ENCODE measurements at regions not wholly inside any gene's neighbourhood (a gene's known extent, or its start where the extent isn't known, plus 50 kb on each side); places are given as distances from the start of the nearest gene placed in this dataset.
"Not testable (repeated sequence)": the region's sequence is repeated elsewhere in the genome, so short reads cannot be mapped to it uniquely, and the experiment has no call there.

DNA sequence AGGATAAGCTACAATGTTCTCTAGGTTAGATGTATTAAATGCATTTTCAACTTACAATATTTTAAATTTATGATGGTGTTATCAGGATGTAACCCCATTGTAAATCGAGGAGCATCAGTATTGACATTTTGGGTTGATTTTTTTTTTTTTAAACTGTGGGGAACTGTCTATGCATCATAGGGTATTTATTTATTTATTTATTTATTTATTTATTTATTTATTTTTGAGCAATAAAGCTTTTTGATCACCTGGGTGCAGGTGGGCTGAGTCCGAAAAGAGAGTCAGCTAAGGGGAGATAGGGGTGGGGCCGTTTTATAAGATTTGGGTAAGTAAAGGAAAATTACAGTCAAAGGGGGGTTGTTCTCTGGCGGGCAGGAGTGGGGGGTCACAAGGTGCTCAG, 367.5 kb downstream of the OXSM start:
- not testable (repeated sequence) for H3K9ac ChIP-seq (ENCODE audit: low read length); H3K9me3 ChIP-seq (ENCODE audit: low read length); H3K27me3 ChIP-seq (ENCODE audit: control insufficient read depth in 1 of 2, insufficient read depth in 2 of 2, low read length in 2 of 2); H3K27ac ChIP-seq (ENCODE audit: low read depth, low read length); H3K4me3 ChIP-seq (ENCODE audit: low read depth in 1 of 2, low read length in 2 of 2); H3K36me3 ChIP-seq (ENCODE audit: insufficient read depth, low read length); H3K4me1 ChIP-seq (ENCODE audit: insufficient read depth, low read length)

GRCh38 chr3:26171006-26171405, 381.1 kb downstream of the OXSM start:
- H3K9ac ChIP-seq (ENCODE audit: low read length), result no peak overlapping the region
- no peaks in the 10 kb centered on the region for H3K4me1 ChIP-seq (ENCODE audit: insufficient read depth, low read length)
- no peaks in the 10 kb centered on the region for H3K9me3 ChIP-seq (ENCODE audit: low read length)
- H3K4me3 ChIP-seq (ENCODE audit: low read depth in 1 of 2, low read length in 2 of 2), result no peak overlapping the region
- no peaks in the 10 kb centered on the region for H3K27me3 ChIP-seq (ENCODE audit: control insufficient read depth in 1 of 2, insufficient read depth in 2 of 2, low read length in 2 of 2)
- no peaks in the 10 kb centered on the region for H3K36me3 ChIP-seq (ENCODE audit: insufficient read depth, low read length)
- no peak overlapping the region for H3K27ac ChIP-seq (ENCODE audit: low read depth, low read length)

GRCh38 chr3:26191556-26191955, 401.7 kb downstream of the OXSM start:
- no peaks in the 10 kb centered on the region for H3K4me1 ChIP-seq (ENCODE audit: insufficient read depth, low read length)
- no peak overlapping the region for H3K4me3 ChIP-seq (ENCODE audit: low read depth in 1 of 2, low read length in 2 of 2)
- no peaks in the 10 kb centered on the region for H3K27me3 ChIP-seq (ENCODE audit: control insufficient read depth in 1 of 2, insufficient read depth in 2 of 2, low read length in 2 of 2)
- no peaks in the 10 kb centered on the region for H3K9me3 ChIP-seq (ENCODE audit: low read length)
- no peak overlapping the region for H3K9ac ChIP-seq (ENCODE audit: low read length)
- no peak overlapping the region for H3K27ac ChIP-seq (ENCODE audit: low read depth, low read length)
- H3K36me3 ChIP-seq (ENCODE audit: insufficient read depth, low read length), result no peaks in the 10 kb centered on the region

GRCh38 chr3:26193558-26193957, 403.7 kb downstream of the OXSM start:
- no peaks in the 10 kb centered on the region for H3K27me3 ChIP-seq (ENCODE audit: control insufficient read depth in 1 of 2, insufficient read depth in 2 of 2, low read length in 2 of 2)
- H3K9me3 ChIP-seq (ENCODE audit: low read length), result no peaks in the 10 kb centered on the region
- no peak overlapping the region for H3K9ac ChIP-seq (ENCODE audit: low read length)
- no peaks in the 10 kb centered on the region for H3K4me1 ChIP-seq (ENCODE audit: insufficient read depth, low read length)
- no peak overlapping the region for H3K27ac ChIP-seq (ENCODE audit: low read depth, low read length)
- no peaks in the 10 kb centered on the region for H3K36me3 ChIP-seq (ENCODE audit: insufficient read depth, low read length)
- no peak overlapping the region for H3K4me3 ChIP-seq (ENCODE audit: low read depth in 1 of 2, low read length in 2 of 2)

- H3K36me3 ChIP-seq (ENCODE audit: insufficient read depth, low read length), result no peaks in the 10 kb centered on the region
- H3K9me3 ChIP-seq (ENCODE audit: low read length), result no peaks in the 10 kb centered on the region
- H3K4me3 ChIP-seq (ENCODE audit: low read depth in 1 of 2, low read length in 2 of 2), result no peak overlapping the region
- no peaks in the 10 kb centered on the region for H3K27me3 ChIP-seq (ENCODE audit: control insufficient read depth in 1 of 2, insufficient read depth in 2 of 2, low read length in 2 of 2)
- H3K27ac ChIP-seq (ENCODE audit: low read depth, low read length), result no peak overlapping the region
- no peak overlapping the region for H3K9ac ChIP-seq (ENCODE audit: low read length)
- H3K4me1 ChIP-seq (ENCODE audit: insufficient read depth, low read length), result no peaks in the 10 kb centered on the region
Observed at GRCh38 chr3:26196781-26197180, 406.9 kb downstream of the OXSM start.

DNA sequence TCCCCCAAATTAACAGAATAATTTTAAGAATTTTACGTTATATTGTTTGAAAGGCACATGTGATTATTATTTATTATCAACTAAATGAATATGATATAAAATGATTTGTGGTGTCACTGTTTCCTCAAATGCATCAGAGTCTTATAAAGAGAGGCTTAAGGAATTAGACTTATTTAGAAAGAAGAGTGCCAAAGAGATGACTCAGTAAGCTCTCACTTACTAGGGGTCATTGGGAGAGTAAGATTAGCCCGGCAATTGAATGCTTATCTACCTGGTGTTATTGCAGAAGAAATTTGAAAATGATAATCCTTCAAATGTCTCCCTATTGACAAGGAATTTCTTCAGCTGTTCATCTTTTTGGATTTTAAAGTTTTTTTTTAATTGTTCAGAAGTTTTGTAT, 408.7 kb downstream of the OXSM start:
- Histone ChIP-seq H3K9me3 (ENCODE audit: low read length) (no peaks in the 10 kb centered on the region), H3K9ac (ENCODE audit: low read length) (no peak overlapping the region), H3K4me3 (ENCODE audit: low read depth in 1 of 2, low read length in 2 of 2) (no peak overlapping the region), H3K36me3 (ENCODE audit: insufficient read depth, low read length) (no peaks in the 10 kb centered on the region), H3K4me1 (ENCODE audit: insufficient read depth, low read length) (no peaks in the 10 kb centered on the region), H3K27ac (ENCODE audit: low read depth, low read length) (no peak overlapping the region), H3K27me3 (ENCODE audit: control insufficient read depth in 1 of 2, insufficient read depth in 2 of 2, low read length in 2 of 2) (no peaks in the 10 kb centered on the region)

GRCh38 chr3:26202169-26202568, 412.3 kb downstream of the OXSM start:
- H3K27me3 ChIP-seq (ENCODE audit: control insufficient read depth in 1 of 2, insufficient read depth in 2 of 2, low read length in 2 of 2), result no peaks in the 10 kb centered on the region
- H3K4me1 ChIP-seq (ENCODE audit: insufficient read depth, low read length), result peaks cover 5% of the 10 kb centered on the region
- no peak overlapping the region for H3K4me3 ChIP-seq (ENCODE audit: low read depth in 1 of 2, low read length in 2 of 2)
- H3K9ac ChIP-seq (ENCODE audit: low read length), result no peak overlapping the region
- no peaks in the 10 kb centered on the region for H3K36me3 ChIP-seq (ENCODE audit: insufficient read depth, low read length)
- no peaks in the 10 kb centered on the region for H3K9me3 ChIP-seq (ENCODE audit: low read length)
- H3K27ac ChIP-seq (ENCODE audit: low read depth, low read length), result no peak overlapping the region

GRCh38 chr3:26205475-26205874, 415.6 kb downstream of the OXSM start:
- Histone ChIP-seq H3K9me3 (ENCODE audit: low read length) (no peaks in the 10 kb centered on the region), H3K36me3 (ENCODE audit: insufficient read depth, low read length) (no peaks in the 10 kb centered on the region), H3K9ac (ENCODE audit: low read length) (no peak overlapping the region), H3K4me3 (ENCODE audit: low read depth in 1 of 2, low read length in 2 of 2) (no peak overlapping the region), H3K4me1 (ENCODE audit: insufficient read depth, low read length) (peaks cover 5% of the 10 kb centered on the region), H3K27ac (ENCODE audit: low read depth, low read length) (no peak overlapping the region), H3K27me3 (ENCODE audit: control insufficient read depth in 1 of 2, insufficient read depth in 2 of 2, low read length in 2 of 2) (no peaks in the 10 kb centered on the region)

- no peak overlapping the region for H3K27ac ChIP-seq (ENCODE audit: low read depth, low read length)
- H3K9me3 ChIP-seq (ENCODE audit: low read length), result no peaks in the 10 kb centered on the region
- no peaks in the 10 kb centered on the region for H3K27me3 ChIP-seq (ENCODE audit: control insufficient read depth in 1 of 2, insufficient read depth in 2 of 2, low read length in 2 of 2)
- no peak overlapping the region for H3K9ac ChIP-seq (ENCODE audit: low read length)
- peaks cover 5% of the 10 kb centered on the region for H3K4me1 ChIP-seq (ENCODE audit: insufficient read depth, low read length)
- H3K36me3 ChIP-seq (ENCODE audit: insufficient read depth, low read length), result no peaks in the 10 kb centered on the region
- H3K4me3 ChIP-seq (ENCODE audit: low read depth in 1 of 2, low read length in 2 of 2), result no peak overlapping the region
Observed at GRCh38 chr3:26208201-26208600, 414.4 kb upstream of the LRRC3B start.

GRCh38 chr3:26229801-26230200, 392.8 kb upstream of the LRRC3B start:
- Histone ChIP-seq H3K4me1 (ENCODE audit: insufficient read depth, low read length) (no peaks in the 10 kb centered on the region), H3K9me3 (ENCODE audit: low read length) (no peaks in the 10 kb centered on the region), H3K27ac (ENCODE audit: low read depth, low read length) (no peak overlapping the region), H3K36me3 (ENCODE audit: insufficient read depth, low read length) (no peaks in the 10 kb centered on the region), H3K9ac (ENCODE audit: low read length) (no peak overlapping the region), H3K4me3 (ENCODE audit: low read depth in 1 of 2, low read length in 2 of 2) (no peak overlapping the region), H3K27me3 (ENCODE audit: control insufficient read depth in 1 of 2, insufficient read depth in 2 of 2, low read length in 2 of 2) (no peaks in the 10 kb centered on the region)

- H3K9ac ChIP-seq (ENCODE audit: low read length), result no peak overlapping the region
- no peak overlapping the region for H3K27ac ChIP-seq (ENCODE audit: low read depth, low read length)
- H3K4me1 ChIP-seq (ENCODE audit: insufficient read depth, low read length), result peaks cover 15% of the 10 kb centered on the region
- no peaks in the 10 kb centered on the region for H3K36me3 ChIP-seq (ENCODE audit: insufficient read depth, low read length)
- no peaks in the 10 kb centered on the region for H3K27me3 ChIP-seq (ENCODE audit: control insufficient read depth in 1 of 2, insufficient read depth in 2 of 2, low read length in 2 of 2)
- H3K9me3 ChIP-seq (ENCODE audit: low read length), result no peaks in the 10 kb centered on the region
- no peak overlapping the region for H3K4me3 ChIP-seq (ENCODE audit: low read depth in 1 of 2, low read length in 2 of 2)
Observed at GRCh38 chr3:26233374-26233773, 389.2 kb upstream of the LRRC3B start.

DNA sequence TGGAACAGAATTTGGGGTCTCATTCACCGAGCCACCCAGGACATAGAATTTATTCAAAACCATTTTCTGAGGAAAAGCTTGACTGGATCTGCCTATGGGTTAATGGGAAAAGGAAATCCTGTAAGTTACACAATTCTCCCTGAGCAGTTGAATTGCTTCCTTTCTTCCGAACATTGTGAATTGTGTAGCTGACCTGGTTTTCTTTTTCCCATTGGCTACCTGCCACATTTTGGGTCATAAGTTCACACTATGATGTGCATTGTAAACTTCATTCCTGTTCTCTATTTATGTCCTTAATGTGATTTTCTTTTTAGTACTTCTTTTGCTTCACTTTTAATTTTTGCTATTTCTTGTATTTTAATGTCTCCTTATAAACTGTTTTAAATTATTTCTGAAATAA, 386.0 kb upstream of the LRRC3B start:
- Histone ChIP-seq H3K27me3 (ENCODE audit: control insufficient read depth in 1 of 2, insufficient read depth in 2 of 2, low read length in 2 of 2) (no peaks in the 10 kb centered on the region), H3K9me3 (ENCODE audit: low read length) (no peaks in the 10 kb centered on the region), H3K4me1 (ENCODE audit: insufficient read depth, low read length) (peaks cover 15% of the 10 kb centered on the region), H3K9ac (ENCODE audit: low read length) (no peak overlapping the region), H3K36me3 (ENCODE audit: insufficient read depth, low read length) (no peaks in the 10 kb centered on the region), H3K4me3 (ENCODE audit: low read depth in 1 of 2, low read length in 2 of 2) (no peak overlapping the region), H3K27ac (ENCODE audit: low read depth, low read length) (no peak overlapping the region)
